Germinal center (tissue), 1 donor: ENCODE measurements at regions not wholly inside any gene's neighbourhood (a gene's known extent, or its start where the extent isn't known, plus 50 kb on each side); places are given as distances from the start of the nearest gene placed in this dataset.
"Not testable (repeated sequence)": the region's sequence is repeated elsewhere in the genome, so short reads cannot be mapped to it uniquely, and the experiment has no call there.

Experiments
- DNase-seq: peaks from one replicate; pipeline ENCODE4 v3.0.0; 2012; ENCODE audit warnings: mixed read lengths, low spot score

- DNase-seq: no peak
Observed at GRCh38 chr12:86389949-86390348, 133.8 kb upstream of the MGAT4C start.

- DNase-seq: no peak
Observed at GRCh38 chr12:86387591-86388145, 131.5 kb upstream of the MGAT4C start.

DNA sequence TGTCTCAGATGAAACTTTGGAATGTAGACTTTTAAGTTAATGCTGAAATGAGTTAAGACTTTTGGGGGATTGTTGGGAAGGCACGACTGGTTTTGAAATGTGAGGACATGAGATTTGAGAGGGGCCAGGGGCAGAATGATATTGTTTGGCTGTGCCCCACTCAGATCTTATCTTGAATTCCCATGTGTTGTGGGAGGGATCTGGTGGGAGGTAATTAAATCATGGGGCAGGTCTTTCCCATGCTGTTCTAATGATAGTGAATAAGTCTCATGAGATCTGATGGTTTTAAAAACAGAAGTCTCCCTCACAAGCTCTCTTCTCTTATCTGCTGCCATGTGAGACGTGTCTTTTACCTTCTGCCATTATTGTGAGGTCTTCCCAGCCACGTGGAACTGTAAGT lies 127.6 kb upstream of the MGAT4C start:
- DNase-seq: not testable (repeated sequence)

DNA sequence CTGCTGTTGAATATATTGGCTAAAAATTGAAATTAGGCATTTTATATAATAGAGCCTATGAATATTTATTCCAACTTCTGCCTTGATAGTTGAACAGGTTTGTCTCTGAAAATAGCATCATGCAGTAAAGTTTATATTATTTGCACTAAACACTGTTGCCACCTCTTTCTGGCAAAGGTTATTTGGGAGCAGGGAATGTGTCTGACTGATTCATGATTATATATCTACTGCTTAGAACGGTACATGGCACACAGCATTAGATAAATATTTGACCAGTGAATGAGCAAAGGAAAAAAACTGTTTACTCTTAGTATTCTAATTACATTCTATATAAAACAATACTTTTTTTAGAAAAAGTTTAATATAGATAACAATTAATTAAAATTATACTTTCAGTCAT lies 123.1 kb upstream of the MGAT4C start:
- DNase-seq: no peak

DNA sequence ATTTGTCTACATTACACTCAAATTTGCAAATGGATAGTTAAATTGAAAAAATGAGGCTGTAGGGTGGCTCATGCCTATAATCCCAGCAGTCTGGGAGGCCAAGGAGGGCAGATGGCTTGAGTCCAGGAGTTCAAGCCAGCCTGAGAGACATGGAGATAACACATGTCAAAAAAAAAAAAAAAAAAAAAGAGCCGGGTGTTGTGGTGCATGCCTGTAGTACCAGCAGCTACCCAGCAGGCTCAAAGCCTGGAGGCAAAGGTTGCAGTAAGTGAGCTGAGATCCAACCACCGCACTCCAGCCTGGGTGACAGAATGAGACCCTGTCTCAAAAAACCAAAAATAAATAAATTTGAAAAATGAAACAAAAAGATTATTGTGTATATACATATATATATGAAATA lies 119.9 kb upstream of the MGAT4C start:
- no peak for DNase-seq

- no peak for DNase-seq
Observed at GRCh38 chr12:86373813-86374212, 117.6 kb upstream of the MGAT4C start.

DNA sequence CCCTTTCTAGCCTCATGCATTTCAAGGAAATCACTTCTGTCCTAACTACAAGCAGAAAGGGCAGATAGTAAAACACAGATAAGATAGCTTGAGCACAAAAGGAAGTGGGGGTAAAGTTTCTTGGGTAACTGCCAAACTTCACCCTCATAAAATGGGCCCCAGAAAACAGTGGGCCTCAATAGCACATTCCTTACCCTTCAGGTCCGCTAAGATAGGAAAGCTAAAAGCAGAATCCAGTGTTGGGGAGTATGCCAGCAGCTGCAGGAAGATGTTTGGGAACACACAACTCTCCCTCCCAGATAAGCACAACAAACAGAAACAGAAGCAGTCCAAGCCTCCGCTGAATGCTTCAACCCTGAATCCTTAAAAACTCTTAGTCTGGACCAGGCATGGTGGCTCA lies 110.9 kb upstream of the MGAT4C start:
- DNase-seq: no peak

- DNase-seq: no peak
Observed at GRCh38 chr12:86349196-86349595, 93.0 kb upstream of the MGAT4C start.

DNA sequence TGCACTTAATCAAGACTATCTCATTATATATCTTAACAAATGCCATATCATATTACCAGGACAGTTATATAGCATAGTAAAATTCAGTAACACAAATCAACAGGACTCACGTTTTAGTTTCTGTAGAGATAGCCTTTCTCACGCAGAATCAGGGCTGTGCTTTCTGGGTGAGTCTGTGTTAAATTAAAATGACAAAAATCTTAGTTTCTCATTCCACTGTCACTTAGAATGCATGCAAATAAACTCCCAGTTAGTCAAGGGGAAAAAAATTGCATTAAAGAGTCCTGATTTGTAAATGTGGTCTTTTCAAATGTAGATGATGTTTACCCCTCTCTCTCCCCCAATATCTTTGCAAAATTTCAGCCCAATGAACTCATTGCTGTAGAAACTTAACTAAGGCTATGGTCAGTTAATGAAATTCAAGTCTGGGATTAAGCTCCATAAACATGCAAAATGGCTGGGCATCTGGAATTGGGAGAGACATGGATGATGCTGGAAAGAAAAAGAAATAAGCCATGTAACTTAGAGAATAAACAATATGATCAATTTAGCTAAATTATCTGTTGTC lies 77.8 kb upstream of the MGAT4C start:
- no peak for DNase-seq

- DNase-seq: no peak
Observed at GRCh38 chr12:86331457-86331856, 75.3 kb upstream of the MGAT4C start.

DNA sequence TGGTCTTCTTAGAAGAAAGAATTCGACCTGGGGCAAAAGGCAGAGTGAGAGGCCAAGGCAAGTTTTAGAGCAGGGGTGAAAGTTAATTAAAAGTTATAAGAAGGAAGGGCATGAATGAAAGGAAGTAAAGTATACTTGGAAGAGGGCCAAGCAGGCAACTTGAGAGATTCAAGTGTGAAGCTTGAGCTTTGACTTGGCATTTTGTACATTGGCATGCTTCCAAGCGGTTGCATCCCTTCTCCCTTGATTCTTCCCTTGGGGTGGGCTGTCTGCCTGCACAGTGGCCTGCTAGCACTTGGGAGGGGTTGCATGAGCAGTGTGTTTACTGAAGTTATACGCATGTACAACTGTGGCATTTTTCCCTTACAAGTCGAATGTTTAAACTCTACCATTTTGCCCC lies 74.8 kb upstream of the MGAT4C start:
- no peak for DNase-seq

- DNase-seq: no peak
Observed at GRCh38 chr12:86312232-86312631, 56.0 kb upstream of the MGAT4C start.
